ENCODE measurements at regions not wholly inside any gene's neighbourhood (a gene's known extent, or its start where the extent isn't known, plus 50 kb on each side); places are given as distances from the start of the nearest gene placed in this dataset.

DNA sequence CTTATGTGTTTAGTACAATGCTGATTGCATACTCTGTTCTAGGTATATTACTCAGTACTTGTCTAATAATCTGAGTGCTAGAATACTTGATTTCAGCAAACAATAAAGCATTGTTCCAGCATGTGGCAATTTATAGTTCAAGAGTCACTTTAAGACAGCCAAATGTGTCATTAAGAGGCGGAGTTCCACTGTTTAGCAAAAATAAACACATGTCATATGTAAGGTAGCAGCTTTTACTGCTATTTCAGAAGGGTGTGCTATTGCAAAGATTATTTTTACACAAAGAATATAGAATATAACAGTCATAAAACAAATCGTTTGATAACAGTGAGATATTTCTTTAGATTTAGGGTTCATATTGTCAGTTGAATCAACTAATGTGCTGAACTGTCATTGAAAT is 358.7 kb downstream of the TUSC7 start:
- H3K4me3 ChIP-seq (ENCODE audit: low read depth, low read length) = no peak overlapping the region
- no peak for TF ChIP-seq CTCF (IDR thresholded peaks at IDR 0.05; ENCODE audit: low read depth, low read length, missing control alignments)
- no peak for DNase-seq (ENCODE audit: low read depth)

GRCh38 chr3:117074826-117075225 is 365.2 kb downstream of the TUSC7 start:
- no peak for DNase-seq (ENCODE audit: low read depth)
- no peak for TF ChIP-seq CTCF (IDR thresholded peaks at IDR 0.05; ENCODE audit: low read depth, low read length, missing control alignments)
- H3K4me3 ChIP-seq (ENCODE audit: low read depth, low read length) = no peak overlapping the region

- no peak overlapping the region for H3K4me3 ChIP-seq (ENCODE audit: low read depth, low read length)
- no peak for TF ChIP-seq CTCF (IDR thresholded peaks at IDR 0.05; ENCODE audit: low read depth, low read length, missing control alignments)
- DNase-seq (ENCODE audit: low read depth) = no peak
These were observed 370.4 kb downstream of the TUSC7 start for GRCh38 chr3:117079997-117080396.

GRCh38 chr3:117080872-117081271 is 371.3 kb downstream of the TUSC7 start:
- TF ChIP-seq CTCF (IDR thresholded peaks at IDR 0.05; ENCODE audit: low read depth, low read length, missing control alignments) = no peak
- DNase-seq (ENCODE audit: low read depth) = no peak
- no peak overlapping the region for H3K4me3 ChIP-seq (ENCODE audit: low read depth, low read length)

DNA sequence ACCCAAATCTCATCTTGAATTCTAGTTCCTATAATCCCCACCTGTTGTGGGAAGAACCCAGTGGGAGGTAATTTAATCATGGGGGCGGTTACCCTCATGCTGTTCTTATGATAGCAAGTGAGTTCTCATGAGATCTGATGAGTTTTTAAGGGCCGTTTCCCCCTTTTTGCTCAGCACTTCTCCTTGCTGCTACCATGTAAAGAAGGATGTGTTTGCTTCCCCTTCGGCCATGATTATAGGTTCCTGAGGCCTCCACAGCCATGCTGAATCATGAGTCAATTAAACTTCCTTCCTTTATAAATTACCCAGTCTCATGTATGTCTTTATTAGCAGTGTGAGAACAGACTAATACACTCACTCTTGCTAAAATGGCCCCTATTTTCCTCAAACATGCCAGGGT is 374.7 kb downstream of the TUSC7 start:
- no peak for TF ChIP-seq CTCF (IDR thresholded peaks at IDR 0.05; ENCODE audit: low read depth, low read length, missing control alignments)
- no peak for DNase-seq (ENCODE audit: low read depth)
- H3K4me3 ChIP-seq (ENCODE audit: low read depth, low read length) = no peak overlapping the region

- no peak for DNase-seq (ENCODE audit: low read depth)
- no peak for TF ChIP-seq CTCF (IDR thresholded peaks at IDR 0.05; ENCODE audit: low read depth, low read length, missing control alignments)
- H3K4me3 ChIP-seq (ENCODE audit: low read depth, low read length) = no peak overlapping the region
These were observed 375.2 kb downstream of the TUSC7 start for GRCh38 chr3:117084739-117085270.

- DNase-seq (ENCODE audit: low read depth) = no peak
- H3K4me3 ChIP-seq (ENCODE audit: low read depth, low read length) = no peak overlapping the region
- TF ChIP-seq CTCF (IDR thresholded peaks at IDR 0.05; ENCODE audit: low read depth, low read length, missing control alignments) = no peak
These were observed 382.1 kb downstream of the TUSC7 start for GRCh38 chr3:117091676-117092075.

Data from GM12864 (cell line).